Cardiac muscle cell (in vitro differentiated cells and primary cell): ENCODE measurements at regions not wholly inside any gene's neighbourhood (a gene's known extent, or its start where the extent isn't known, plus 50 kb on each side); places are given as distances from the start of the nearest gene placed in this dataset.

ENCODE experiments used
- DNase-seq, 2 donors: peaks; one replicate each; pipeline versions ENCODE4 v3.0.0 to v3.0.0-alpha.2; 2010 to 2017; ENCODE audit warnings: low read depth in 1 of 2, low spot score in 1 of 2
- H3K27ac ChIP-seq: fragments of 200-600 bp; sonication (generic); 2 replicates; pipeline ENCODE4 v1.5.1; 2016
- H3K27me3 ChIP-seq: fragments of 200-600 bp; sonication (generic); 2 replicates; pipeline ENCODE4 v1.6.0; 2016; ENCODE audit warnings: control low read depth
- H3K36me3 ChIP-seq: fragments of 200-600 bp; sonication (generic); 2 replicates; pipeline ENCODE4 v1.5.1; 2016; ENCODE audit warnings: control low read depth
- H3K4me1 ChIP-seq: fragments of 200-600 bp; sonication (generic); 2 replicates; pipeline ENCODE4 v1.8.1; 2017; ENCODE audit warnings: low read depth, mild to moderate bottlenecking, mixed run types
- H3K4me3 ChIP-seq: fragments of 200-600 bp; sonication (generic); 2 replicates; pipeline ENCODE4 v1.5.1; 2016; ENCODE audit warnings: mild to moderate bottlenecking
- H3K9me3 ChIP-seq: fragments of 200-600 bp; sonication (generic); 2 replicates; pipeline ENCODE4 v1.5.1; 2017; ENCODE audit warnings: low read depth, mild to moderate bottlenecking, control low read depth
- TF ChIP-seq, protein P1 (sequence below): IDR thresholded peaks from 2 replicates; pipeline ENCODE4 v1.5.1; 2012; ENCODE audit warnings: low read depth, mild to moderate bottlenecking, low read length

DNA sequence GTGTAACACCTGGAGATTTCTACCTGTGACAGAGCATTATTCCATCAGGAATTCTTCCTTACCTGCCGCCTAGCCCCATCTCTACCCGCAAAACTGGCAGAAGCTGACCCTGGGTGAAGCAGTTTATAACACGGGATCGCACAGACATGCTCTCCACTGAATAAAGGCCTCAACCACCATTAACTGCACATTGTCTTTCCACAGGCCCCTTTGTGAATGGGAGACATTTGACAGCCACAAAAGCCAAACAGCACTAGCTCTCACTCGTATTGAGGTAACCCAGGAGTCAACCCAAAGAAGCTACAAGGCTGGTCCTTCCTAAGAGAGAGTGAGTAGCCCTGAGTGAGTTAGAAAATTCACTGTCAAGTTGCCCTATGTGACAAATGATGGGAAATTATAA is 135.6 kb downstream of the RCN1 start:
- TF ChIP-seq, protein P1, sequence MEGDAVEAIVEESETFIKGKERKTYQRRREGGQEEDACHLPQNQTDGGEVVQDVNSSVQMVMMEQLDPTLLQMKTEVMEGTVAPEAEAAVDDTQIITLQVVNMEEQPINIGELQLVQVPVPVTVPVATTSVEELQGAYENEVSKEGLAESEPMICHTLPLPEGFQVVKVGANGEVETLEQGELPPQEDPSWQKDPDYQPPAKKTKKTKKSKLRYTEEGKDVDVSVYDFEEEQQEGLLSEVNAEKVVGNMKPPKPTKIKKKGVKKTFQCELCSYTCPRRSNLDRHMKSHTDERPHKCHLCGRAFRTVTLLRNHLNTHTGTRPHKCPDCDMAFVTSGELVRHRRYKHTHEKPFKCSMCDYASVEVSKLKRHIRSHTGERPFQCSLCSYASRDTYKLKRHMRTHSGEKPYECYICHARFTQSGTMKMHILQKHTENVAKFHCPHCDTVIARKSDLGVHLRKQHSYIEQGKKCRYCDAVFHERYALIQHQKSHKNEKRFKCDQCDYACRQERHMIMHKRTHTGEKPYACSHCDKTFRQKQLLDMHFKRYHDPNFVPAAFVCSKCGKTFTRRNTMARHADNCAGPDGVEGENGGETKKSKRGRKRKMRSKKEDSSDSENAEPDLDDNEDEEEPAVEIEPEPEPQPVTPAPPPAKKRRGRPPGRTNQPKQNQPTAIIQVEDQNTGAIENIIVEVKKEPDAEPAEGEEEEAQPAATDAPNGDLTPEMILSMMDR: no peak
- DNase-seq: no peak
- no peaks in the 10 kb centered on the region for H3K9me3 ChIP-seq
- H3K27ac ChIP-seq: no peak overlapping the region
- no peak overlapping the region for H3K4me3 ChIP-seq
- no peaks in the 10 kb centered on the region for H3K27me3 ChIP-seq
- H3K4me1 ChIP-seq: no peaks in the 10 kb centered on the region
- no peaks in the 10 kb centered on the region for H3K36me3 ChIP-seq

DNA sequence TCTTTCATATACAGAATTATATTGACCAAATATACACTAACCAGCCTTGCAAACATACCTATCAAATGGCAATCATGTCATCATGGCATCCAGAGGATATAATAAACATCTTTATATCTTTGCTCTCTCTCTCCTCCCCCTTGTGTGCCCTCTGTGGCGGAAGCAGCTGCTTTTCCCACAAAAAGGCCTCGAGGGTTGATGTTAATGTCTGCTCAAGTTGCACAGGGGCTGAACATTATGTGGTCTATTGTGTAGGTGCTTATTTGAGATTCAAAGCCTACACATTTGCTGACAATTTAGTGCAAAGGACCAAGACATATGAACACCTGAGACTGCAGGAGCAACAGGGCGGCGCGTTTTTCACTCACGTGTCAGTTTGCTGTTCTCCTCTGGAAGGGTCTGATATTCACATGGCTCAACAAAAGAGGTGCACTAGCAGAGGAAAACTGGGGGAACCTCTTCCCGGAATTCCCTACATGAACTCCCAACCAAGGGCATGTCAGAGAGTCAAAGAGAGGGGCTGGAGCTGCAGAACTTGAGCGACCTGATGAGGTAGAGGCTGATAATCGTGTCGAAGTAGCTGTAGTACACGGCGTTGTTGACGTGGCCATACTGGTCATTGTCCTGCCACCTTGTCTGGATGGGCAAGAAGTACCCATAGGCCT is 138.8 kb downstream of the RCN1 start:
- no peaks in the 10 kb centered on the region for H3K9me3 ChIP-seq
- no peaks in the 10 kb centered on the region for H3K36me3 ChIP-seq
- H3K4me1 ChIP-seq: no peaks in the 10 kb centered on the region
- no peak overlapping the region for H3K27ac ChIP-seq
- H3K27me3 ChIP-seq: peaks cover 3% of the 10 kb centered on the region
- TF ChIP-seq, protein P1: no peak
- no peak for DNase-seq
- no peak overlapping the region for H3K4me3 ChIP-seq

DNA sequence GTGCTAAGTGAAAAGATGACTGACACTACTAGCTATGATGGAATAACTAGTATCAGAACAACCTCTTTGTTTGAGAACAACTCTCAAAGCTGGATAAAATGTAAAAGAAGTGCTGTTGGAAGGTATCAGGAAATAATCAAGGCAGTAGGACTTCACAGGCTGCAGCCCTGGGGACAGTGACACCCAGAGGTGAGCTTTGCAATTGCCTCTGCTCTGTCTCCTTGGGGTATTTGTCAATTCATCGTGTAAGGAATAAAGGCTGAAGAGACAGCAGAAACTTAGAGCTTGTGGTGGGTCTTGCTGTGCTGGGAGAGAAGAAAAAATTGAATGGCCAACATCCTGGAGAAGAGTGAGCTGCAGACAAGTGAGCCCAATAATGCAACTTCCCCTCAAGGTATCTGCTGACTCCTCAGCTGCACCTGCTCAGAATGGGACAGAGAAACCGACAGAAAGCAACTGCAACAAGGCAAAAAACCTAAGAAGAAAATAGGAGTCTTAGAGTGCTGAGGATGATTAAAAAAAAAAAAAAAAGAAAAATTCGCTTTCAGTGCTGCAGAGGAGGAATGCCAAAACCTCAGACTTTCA is 141.1 kb downstream of the RCN1 start:
- TF ChIP-seq, protein P1: peak; percentile 83
- H3K27ac ChIP-seq: no peak overlapping the region
- no peak overlapping the region for H3K4me3 ChIP-seq
- H3K9me3 ChIP-seq: no peaks in the 10 kb centered on the region
- no peaks in the 10 kb centered on the region for H3K4me1 ChIP-seq
- peak; percentile 46 to 54 for DNase-seq
- H3K36me3 ChIP-seq: no peaks in the 10 kb centered on the region
- peaks cover 3% of the 10 kb centered on the region for H3K27me3 ChIP-seq

DNA sequence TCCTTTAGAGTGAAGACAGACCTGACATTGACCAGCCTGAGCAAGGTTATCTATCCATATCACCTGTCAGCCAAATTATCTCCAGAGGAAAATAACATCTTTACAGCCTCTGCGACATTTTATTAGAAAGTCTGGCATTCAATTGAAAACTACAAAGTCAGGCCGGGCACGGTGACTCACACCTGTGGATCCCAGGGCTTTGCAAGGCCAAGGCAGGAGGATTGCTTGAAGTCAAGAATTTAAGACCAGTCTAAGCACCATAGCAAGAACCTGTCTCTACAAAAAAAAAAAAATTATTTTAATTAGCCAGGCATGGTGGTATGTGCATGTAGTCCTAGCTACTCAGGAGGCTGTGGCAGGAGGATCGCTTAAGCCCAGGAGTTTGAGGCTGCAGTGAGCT is 141.6 kb downstream of the RCN1 start:
- TF ChIP-seq, protein P1: no peak
- no peaks in the 10 kb centered on the region for H3K4me1 ChIP-seq
- H3K36me3 ChIP-seq: no peaks in the 10 kb centered on the region
- peaks cover 3% of the 10 kb centered on the region for H3K27me3 ChIP-seq
- no peaks in the 10 kb centered on the region for H3K9me3 ChIP-seq
- H3K4me3 ChIP-seq: no peak overlapping the region
- no peak overlapping the region for H3K27ac ChIP-seq
- no peak for DNase-seq

DNA sequence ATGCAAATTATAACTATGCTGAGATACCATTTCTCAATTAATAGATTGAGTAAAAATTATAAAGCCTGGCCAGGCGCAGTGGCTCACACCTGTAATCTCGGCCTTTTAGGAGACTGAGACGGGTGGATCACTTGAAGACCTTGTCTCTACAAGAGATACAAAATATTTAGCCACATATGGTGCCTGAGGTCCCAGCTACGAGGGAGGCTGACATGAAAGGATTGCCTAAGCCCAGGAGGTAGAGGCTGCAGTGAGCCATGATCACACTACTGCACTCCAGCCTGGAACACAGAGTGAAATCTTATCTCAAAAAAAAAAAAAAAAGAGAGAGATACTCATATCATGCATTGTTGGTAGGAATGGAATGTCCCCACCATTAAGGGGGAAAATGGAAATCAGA is 142.4 kb downstream of the RCN1 start:
- DNase-seq: no peak
- Histone ChIP-seq H3K27me3 (peaks cover 3% of the 10 kb centered on the region), H3K4me1 (no peaks in the 10 kb centered on the region), H3K27ac (no peak overlapping the region), H3K9me3 (no peaks in the 10 kb centered on the region), H3K4me3 (no peak overlapping the region), H3K36me3 (no peaks in the 10 kb centered on the region)
- TF ChIP-seq, protein P1: no peak
